Effector CD4-positive, alpha-beta T cell (primary cell): ENCODE measurements at regions not wholly inside any gene's neighbourhood (a gene's known extent, or its start where the extent isn't known, plus 50 kb on each side); places are given as distances from the start of the nearest gene placed in this dataset.

Experiments used
- DNase-seq: peaks from one replicate; pipeline ENCODE4 v3.0.0-alpha.2; 2020

- no peak for DNase-seq
Measured at GRCh38 chr10:3622845-3623621, 162.0 kb downstream of the KLF6 start.

GRCh38 chr10:3622427-3622826, 162.6 kb downstream of the KLF6 start:
- DNase-seq = no peak

GRCh38 chr10:3620818-3621217, 164.2 kb downstream of the KLF6 start:
- DNase-seq = no peak

GRCh38 chr10:3619241-3619640, 165.8 kb downstream of the KLF6 start:
- DNase-seq = no peak

GRCh38 chr10:3616880-3617279, 168.1 kb downstream of the KLF6 start:
- no peak for DNase-seq

- no peak for DNase-seq
Measured at GRCh38 chr10:3613318-3613717, 171.7 kb downstream of the KLF6 start.

- no peak for DNase-seq
Measured at GRCh38 chr10:3612183-3613001, 172.6 kb downstream of the KLF6 start.

- no peak for DNase-seq
Measured at GRCh38 chr10:3606309-3606708, 178.7 kb downstream of the KLF6 start.

- no peak for DNase-seq
Measured at GRCh38 chr10:3605882-3606281, 179.1 kb downstream of the KLF6 start.

- no peak for DNase-seq
Measured at GRCh38 chr10:3595736-3596135, 189.3 kb downstream of the KLF6 start.

GRCh38 chr10:3593611-3594010, 191.4 kb downstream of the KLF6 start:
- DNase-seq = no peak

- no peak for DNase-seq
Measured at GRCh38 chr10:3592424-3592823, 192.6 kb downstream of the KLF6 start.

GRCh38 chr10:3588816-3589215, 196.2 kb downstream of the KLF6 start:
- DNase-seq = no peak

GRCh38 chr10:3588346-3588745, 196.7 kb downstream of the KLF6 start:
- DNase-seq = no peak

- no peak for DNase-seq
Measured at GRCh38 chr10:3584926-3585784, 199.9 kb downstream of the KLF6 start.

- DNase-seq = no peak
Measured at GRCh38 chr10:3580565-3580964, 204.4 kb downstream of the KLF6 start.

GRCh38 chr10:3579845-3580244, 205.2 kb downstream of the KLF6 start:
- no peak for DNase-seq

GRCh38 chr10:3578682-3579081, 206.3 kb downstream of the KLF6 start:
- no peak for DNase-seq

GRCh38 chr10:3578159-3578558, 206.8 kb downstream of the KLF6 start:
- no peak for DNase-seq

- no peak for DNase-seq
Measured at GRCh38 chr10:3574451-3574850, 210.6 kb downstream of the KLF6 start.

- DNase-seq = no peak
Measured at GRCh38 chr10:3573498-3573897, 211.5 kb downstream of the KLF6 start.

GRCh38 chr10:3571310-3571825, 213.6 kb downstream of the KLF6 start:
- no peak for DNase-seq

GRCh38 chr10:3570855-3571266, 214.1 kb downstream of the KLF6 start:
- DNase-seq = no peak
